GM13977 (cell line): ENCODE measurements at regions not wholly inside any gene's neighbourhood (a gene's known extent, or its start where the extent isn't known, plus 50 kb on each side); places are given as distances from the start of the nearest gene placed in this dataset.

Source experiments
- DNase-seq: peaks from one replicate; pipeline ENCODE4 v3.0.0; 2012; ENCODE audit warnings: low spot score
- CTCF ChIP-seq: IDR thresholded peaks from 2 replicates; pipeline ENCODE4 v1.5.1; 2012; ENCODE audit warnings: mild to moderate bottlenecking, control low read depth; ENCODE audit not compliant: insufficient read depth; ENCODE audit errors: extremely low read depth, missing control alignments
- in situ Hi-C: fragments of 300-500 bp; cut with MboI; formaldehyde crosslinking; loops from one replicate; pipeline ENCODE4 v1.12.0; 2022; ENCODE audit warnings: low sequenced_read_pairs, low pct_unique_long_range_greater_than_20kb, mixed read lengths, inconsistent platforms; ENCODE audit not compliant: unreplicated experiment

GRCh38 chr22:48077699-48078098, 1315.2 kb downstream of the TBC1D22A start:
- TF ChIP-seq CTCF = no peak
- no peak for DNase-seq
- in situ Hi-C loops = loop anchor here (25.0 kb wide), 1 partner anchor 410 kb away; a partner anchor contains a TSS

GRCh38 chr22:48076008-48076407, 1313.6 kb downstream of the TBC1D22A start:
- TF ChIP-seq CTCF = no peak
- in situ Hi-C loops = loop anchor here (25.0 kb wide), 1 partner anchor 411 kb away; a partner anchor contains a TSS
- DNase-seq = no peak

- DNase-seq = no peak
- in situ Hi-C loops = loop anchor here (25.0 kb wide), 1 partner anchor 412 kb away; a partner anchor contains a TSS
- TF ChIP-seq CTCF = no peak
Measured at GRCh38 chr22:48075604-48076003, 1313.2 kb downstream of the TBC1D22A start.

GRCh38 chr22:48072777-48073176, 1310.3 kb downstream of the TBC1D22A start:
- in situ Hi-C loops = no loop called here
- TF ChIP-seq CTCF = no peak
- no peak for DNase-seq

- TF ChIP-seq CTCF = no peak
- DNase-seq = no peak
- in situ Hi-C loops = no loop called here
Measured at GRCh38 chr22:48071828-48072227, 1309.4 kb downstream of the TBC1D22A start.

- TF ChIP-seq CTCF = no peak
- DNase-seq = no peak
- in situ Hi-C loops = no loop called here
Measured at GRCh38 chr22:48071305-48071704, 1308.9 kb downstream of the TBC1D22A start.

- in situ Hi-C loops = no loop called here
- TF ChIP-seq CTCF = no peak
- DNase-seq = no peak
Measured at GRCh38 chr22:48070760-48071159, 1308.3 kb downstream of the TBC1D22A start.
